Limb (tissue), 2 donors: ENCODE measurements at regions not wholly inside any gene's neighbourhood (a gene's known extent, or its start where the extent isn't known, plus 50 kb on each side); places are given as distances from the start of the nearest gene placed in this dataset.
"Not testable (repeated sequence)": the region's sequence is repeated elsewhere in the genome, so short reads cannot be mapped to it uniquely, and the experiment has no call there.

ENCODE experiments used
- DNase-seq, 2 donors: peaks; one replicate each; pipeline ENCODE4 v3.0.0-alpha.2; 2016; ENCODE audit errors: extremely low spot score in 2 of 2

DNA sequence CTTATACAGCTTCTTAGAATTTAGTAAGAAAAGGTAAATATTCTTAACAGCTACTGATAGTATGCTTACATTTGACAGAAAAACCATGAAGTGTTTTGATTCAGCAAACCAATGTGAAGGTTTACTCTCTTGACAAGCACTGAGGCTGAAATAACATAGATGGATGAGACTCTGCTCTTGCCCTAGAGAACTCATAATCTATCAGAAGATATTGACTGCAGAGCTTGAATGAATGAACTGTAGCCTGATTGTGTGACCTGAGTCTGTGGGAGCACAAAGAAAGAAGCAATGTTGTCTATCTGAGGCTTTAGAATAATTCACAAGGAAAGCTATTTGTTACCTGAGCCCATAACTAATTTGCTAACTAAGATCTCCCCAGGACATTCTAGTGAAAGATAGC is 1235.3 kb downstream of the OLFM4 start:
- DNase-seq = no peak

DNA sequence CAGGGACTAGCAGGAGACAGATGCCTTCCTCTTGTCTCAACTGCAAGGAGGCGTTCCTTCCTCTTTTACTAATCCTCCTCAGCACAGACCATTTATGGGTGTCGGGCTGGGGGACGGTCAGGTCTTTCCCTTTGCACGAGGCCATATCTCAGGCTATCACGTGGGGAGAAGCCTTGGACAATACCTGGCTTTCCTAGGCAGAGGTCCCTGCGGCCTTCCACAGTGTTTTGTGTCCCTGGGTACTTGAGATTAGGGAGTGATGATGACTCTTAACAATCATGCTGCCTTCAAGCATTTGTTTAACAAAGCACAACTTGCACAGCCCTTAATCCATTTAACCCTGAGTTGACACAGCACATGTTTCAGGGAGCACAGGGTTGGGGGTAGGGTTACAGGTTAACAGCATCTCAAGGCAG is 1238.6 kb downstream of the OLFM4 start:
- DNase-seq = not testable (repeated sequence)

DNA sequence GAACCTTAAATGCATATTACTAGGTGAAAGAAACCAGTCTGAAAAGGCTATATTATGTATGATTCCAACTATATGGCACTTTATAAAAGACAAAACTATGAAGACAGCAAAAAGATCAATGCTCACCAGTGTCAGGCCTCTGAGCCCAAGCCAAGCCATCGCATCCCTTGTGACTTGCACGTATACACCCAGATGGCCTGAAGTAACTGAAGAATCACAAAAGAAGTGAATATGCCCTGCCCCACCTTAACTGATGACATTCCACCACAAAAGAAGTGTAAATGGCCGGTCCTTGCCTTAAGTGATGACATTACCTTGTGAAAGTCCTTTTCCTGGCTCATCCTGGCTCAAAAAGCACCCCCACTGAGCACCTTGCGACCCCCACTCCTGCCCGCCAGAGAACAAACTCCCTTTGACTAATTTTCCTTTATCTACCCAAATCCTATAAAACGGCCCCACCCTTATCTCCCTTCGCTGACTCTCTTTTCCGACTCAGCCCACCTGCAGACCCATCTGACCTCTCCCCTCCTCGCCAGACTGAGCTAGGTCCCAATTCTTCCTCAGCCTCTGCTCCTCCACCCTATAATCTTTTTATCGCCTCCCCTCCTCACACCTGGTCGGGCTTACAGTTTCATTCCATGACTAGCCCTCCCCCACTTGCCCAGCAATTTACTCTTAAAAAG is 1239.5 kb downstream of the OLFM4 start:
- DNase-seq = not testable (repeated sequence)

DNA sequence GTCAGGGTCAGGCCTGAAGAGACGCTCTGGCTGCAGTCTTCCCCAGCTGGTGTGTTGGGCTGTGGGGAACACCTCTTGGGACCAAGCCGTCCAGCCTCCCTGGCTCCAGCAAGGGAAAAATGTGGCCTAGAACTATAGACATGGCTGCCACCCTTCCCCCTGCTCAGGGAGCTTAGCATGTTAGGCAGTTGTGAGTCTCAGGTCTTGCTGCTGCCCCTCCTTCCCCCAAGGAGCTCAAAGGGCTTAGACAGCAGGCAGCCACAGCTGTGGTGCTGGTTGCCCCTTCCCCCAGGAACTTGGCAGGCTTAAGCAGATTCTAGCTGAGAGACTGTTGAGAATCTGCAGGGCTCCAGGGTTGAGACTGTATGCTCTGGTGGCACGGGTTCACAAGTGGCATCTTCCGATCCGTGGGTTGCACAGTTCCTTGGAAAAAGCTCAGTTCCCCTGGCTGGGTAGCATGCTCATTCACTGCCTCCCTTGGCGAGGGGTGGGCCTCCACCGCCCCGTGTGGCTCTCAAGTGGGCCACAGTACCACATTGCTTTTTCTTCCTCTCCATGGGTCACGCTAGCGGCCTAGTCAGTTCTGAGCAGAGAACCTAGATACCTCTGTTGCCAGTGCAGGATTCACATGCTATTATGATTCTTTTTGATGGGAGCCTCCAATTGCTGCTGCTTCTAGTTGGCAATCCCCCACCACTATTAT is 1258.6 kb downstream of the OLFM4 start:
- DNase-seq = no peak

DNA sequence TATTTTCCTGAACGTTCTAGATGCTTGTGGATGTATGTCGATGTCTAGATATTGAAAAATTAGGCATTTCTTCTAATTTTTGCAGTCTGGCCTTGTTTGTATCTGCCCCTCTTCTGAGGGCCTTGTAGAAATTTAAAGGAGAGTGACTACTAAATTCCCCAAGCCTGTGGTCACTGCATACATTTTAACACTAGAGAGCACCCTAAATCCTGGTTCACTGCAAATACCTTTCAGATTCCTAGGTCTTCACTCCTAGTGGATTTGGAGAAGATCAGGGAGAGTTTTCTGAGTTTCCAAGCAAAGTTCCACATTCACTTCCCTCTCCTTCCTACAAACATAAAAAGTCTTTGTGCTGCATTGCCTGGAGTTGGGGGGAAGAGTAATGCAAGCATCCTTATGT is 1272.5 kb downstream of the OLFM4 start:
- no peak for DNase-seq

DNA sequence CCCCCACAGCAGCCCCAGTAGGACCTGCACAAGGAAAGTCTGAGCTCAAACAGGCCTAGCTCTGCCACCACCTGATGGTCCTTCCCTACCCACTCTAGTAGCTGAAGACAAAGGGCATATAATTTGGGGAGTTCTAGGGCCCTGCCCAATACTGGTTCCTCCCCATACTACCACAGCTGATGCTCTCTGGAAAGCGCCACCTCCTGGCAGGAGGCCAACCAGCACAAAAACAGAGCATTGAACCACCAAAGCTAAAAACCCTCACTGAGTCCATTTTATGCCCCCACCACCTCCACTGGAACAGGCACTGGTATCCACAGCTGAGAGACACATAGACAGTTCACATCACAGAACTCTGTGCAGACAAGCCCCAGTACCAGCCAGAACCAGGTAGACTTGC is 1276.8 kb downstream of the OLFM4 start:
- no peak for DNase-seq

DNA sequence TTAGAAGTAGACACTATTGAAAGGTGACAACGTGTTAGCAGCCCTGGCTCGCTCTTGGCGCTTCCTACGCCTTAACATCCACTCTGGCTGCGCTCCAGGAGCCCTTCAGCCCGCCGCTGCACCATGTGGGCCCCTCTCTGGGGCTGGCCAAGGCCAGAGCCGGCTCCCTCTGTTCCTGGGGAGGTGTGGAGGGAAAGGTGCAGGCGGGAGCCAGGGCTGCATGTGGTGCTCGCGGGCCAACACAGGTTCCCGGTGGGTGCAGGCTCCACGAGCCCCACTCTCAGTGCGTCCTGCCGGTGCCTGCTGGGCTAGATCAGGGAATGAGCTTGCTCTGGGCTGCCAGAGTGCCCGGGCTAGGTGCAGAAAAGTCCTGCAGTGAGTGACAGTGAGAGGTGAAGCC is 1284.3 kb downstream of the OLFM4 start:
- no peak for DNase-seq

DNA sequence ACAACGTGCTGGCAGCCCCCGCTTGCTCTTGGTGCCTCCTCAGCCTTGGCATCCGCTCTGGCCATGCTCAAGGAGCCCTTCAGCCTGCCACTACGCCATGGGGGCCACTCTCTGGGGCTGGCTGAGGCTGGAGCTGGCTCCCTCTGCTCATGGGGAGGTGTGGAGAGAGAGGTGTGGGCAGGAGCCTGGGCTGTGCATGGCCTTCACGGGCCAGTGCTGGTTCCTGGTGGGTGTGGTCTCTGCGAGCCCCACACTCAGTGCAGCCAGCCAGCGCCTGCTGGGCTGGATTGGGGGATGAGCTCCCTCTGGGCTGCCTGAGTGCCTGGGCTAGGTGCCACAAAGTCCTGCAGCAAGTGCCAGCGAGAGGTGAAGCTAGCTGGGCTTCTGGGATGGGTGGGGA is 1289.1 kb downstream of the OLFM4 start:
- DNase-seq = no peak

DNA sequence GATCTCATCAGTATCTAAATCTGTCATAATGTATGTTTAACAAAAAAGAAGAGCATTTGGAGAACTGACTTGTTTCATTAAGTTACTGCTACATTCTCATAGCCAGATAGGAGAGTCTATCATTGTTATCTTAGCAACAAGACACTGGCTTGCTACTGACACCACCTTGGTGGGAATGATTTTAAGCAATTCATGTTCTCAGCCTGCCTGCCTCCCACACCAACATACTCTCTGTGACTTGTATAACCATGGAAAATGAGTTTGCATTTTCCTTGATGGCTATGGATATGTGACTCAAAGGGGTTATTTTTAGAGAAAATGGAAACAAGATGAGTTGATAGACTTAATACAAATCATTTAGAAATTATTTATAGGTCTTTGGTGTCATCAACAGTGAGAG is 1308.9 kb downstream of the OLFM4 start:
- DNase-seq = no peak

DNA sequence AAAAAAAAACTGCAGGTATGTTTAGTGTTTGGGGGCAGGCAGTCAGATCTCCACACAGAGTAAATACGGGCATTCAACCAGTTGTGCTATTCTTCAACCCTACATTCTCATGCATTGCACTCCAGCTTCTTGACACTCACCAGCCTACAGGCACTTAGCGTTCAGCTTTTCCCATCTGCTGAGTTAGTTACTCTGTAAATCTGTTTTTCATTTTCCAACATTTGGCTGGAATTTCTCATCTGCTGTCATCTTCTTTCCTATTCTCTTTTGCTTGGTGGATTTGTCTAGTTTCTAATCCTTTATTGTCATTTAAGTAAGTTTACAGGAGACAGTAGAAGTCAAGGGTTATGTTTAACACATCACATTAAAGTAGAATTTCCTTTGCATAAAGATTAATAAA is 1318.9 kb downstream of the OLFM4 start:
- no peak for DNase-seq

DNA sequence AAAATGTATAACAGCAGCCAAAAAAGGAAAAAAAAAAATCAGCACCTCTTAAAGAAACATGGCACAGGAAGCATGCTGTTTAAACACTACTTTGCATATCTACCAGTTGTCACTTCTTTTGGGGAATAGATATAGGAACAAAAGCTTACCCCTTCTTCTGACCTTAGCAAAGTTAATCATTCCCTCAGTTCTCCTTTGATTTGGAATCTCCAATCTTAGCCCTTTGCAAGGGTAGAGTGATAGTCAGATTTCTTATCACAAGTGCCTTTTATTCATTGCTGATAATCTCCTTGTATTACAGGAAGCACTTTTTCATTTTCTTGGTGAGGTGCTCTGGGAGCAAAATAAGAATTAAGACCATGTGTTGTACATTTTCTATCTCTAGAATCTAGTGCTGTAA is 1327.6 kb downstream of the OLFM4 start:
- DNase-seq = no peak

DNA sequence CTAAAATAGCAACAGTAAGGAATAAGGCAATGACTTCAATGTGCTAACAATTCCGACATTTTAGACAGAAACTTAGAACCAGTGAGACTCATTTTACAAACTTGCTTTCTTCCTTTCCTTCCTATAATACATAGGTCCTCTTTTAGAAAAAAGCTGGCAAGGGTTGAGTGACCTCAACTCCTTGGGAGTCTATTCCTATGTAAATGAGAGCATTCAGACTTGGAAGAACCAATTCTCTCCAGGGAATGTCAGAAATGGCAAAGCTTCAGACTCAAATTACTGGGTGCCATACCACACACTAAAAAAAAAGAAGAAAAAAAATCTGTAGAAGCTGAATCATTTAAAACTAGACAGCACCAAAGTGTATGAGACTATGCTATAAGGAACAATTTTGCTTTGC is 1328.2 kb downstream of the OLFM4 start:
- no peak for DNase-seq

DNA sequence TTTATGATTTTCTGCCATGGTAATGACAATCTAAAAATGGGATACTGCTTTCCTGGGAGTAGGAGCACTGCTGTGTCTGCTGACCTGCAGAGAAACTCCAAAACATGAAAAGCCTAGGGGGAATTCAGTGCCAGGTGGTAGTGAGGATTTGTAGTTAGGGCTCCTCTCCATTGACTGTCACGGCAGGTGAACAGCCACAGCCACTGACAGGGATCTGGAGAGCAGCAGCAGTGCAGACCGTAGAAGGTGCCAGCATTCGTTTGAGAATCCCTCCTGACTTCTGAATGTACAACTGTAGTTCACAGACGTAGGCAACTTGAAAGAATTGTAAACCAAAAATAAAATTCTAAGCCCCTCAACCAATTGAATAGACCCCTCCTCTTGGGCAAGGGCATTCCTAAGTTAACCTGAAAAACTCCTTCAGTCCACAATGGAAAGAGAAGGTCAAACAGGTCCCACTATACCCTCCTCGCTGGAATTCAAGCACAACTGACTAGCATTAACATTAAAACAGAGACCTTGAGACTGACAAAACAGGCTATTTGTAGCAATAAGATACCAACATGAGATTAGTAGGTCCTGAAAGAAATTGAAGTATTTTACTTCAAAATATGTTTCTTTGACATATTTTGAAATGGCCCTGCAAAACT is 1328.8 kb downstream of the OLFM4 start:
- DNase-seq = no peak

DNA sequence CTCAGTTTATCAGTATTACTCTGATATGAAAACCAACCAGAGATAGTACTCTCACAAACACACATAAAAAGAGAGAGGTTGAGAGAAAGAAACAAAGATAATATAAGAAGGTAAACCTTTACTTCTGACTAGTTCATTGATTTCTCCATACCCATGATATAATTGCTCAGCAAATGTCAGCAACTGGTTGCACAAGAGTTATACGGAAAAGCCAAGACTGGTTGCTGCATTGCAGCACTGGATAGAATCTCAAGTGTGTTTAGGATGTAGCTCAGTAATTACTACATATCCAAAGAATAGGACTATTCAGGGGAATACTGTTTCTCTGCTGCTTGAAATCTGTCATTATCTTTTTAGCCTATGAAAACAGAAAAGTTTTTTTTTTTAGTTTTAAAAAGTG is 1332.8 kb downstream of the OLFM4 start:
- DNase-seq = no peak

DNA sequence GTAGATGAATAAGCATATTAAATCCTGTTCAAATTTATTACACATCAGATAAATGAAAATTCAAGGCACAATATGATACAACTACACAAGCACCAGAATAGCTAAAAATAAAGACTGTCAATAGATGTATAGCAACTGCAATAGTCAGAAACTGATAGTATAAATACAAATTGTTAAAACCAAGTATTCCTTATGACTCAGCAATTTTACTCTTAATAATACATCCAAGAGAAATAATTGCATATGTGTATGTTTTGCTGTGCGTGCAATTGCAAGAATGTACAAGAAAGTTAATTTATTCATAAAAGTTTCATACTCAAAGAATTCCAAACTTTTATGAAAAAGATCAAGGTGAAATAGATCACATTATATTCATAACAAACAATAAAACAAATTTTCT is 1338.1 kb downstream of the OLFM4 start:
- no peak for DNase-seq

DNA sequence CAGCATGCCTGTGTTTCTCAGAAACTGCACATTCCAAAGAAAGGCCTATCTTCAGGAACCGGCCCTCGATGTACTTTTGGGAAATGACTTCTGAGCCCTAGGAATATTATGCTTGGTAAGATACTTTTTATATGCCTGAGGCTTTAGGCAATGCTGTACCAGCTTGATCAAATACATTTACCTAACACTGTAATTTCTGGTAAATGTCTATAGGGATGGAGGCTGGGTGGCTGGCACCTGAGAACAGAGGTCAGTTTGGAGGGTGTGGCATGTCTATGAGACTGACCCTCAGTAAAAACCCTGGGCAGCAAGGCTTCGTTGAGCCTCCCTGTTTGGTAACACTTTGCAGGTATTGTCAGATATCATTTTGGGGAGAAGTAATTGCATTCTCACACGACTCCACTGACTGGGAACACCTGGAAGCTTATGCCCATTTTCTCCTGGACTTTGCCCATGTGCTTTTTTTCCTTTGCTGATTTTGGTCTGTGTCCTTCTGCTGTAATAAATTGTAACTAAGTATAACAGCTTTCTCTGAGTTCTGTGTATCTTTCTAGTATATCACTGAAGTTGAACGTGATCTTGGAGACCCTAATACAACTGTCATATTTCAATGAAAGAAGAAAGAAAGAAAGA is 1339.1 kb downstream of the OLFM4 start:
- no peak for DNase-seq

DNA sequence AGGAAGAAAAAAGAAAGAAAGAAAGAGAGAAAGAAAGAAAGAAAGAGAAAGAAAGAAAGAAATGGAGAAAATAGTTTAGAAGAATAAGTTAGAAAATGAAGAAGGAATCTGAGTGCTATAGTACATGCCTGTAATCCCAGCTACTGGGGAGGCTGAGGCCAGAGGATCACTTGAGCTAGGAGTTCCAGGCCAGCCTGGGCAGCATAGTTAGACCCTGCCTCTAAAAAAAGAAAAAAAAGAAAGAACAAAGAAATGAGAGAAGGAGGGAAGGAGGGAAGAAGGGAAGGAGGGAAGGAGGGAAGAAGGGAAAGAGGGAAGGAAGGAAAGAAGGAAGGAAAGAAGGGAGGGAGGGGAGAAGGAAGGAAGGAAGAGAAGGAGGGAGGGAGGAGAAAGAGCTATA is 1339.8 kb downstream of the OLFM4 start:
- DNase-seq = no peak

DNA sequence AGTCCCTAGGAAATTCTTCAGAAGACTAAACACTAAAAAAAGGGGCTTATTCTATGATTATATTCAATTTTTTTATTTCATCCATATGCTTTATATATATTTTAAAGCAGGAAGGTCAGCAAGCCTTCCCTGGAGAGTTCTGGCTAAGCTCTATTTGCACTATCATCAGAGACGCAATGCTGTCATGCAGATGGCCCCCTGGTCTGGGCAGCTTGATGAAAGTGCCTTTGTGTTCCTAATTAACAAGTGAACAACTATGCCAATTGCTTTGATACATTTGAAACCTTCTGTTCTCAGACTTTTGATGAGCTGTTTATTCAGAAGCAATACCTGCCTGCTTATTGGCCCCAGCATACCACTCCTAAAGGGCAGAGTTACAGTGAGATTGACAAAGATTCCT is 1344.6 kb downstream of the OLFM4 start:
- DNase-seq = no peak

DNA sequence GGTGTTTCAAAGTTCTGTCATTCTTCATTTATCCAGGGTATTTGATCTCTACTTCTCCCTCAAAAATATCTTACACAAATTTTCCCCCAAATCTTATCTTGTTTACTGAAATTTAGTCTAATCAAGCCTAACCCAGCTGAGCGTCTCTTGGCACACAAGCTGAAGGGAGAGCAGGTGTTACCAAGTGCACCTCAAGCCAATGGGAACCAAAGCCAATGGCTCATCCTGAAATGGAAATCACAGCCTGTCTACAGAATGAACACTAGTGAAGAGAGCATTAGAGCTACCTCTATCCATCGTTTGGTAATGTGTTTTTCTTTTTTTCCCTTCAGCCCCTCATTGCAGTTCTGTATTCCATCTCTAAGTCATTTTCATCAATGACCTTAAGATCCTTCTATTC is 1350.8 kb downstream of the OLFM4 start:
- no peak for DNase-seq

DNA sequence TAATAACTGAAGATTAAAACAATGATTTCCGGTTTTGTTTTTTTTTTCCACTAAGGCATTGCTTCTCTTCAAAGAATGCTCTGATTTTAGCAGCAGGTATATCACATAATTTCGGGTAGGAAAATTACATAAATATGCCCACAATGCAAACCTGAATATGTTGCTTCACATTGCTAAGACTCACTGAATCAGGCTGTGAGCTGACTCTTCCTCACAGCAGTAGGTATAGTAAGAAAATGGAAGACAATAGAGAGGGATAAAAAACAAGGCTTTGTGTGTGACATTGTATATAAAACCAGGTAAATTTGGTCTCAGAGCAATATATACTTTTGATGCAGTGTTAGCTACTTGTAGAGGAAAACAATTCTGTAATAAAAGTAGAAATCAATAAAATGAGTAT is 1355.0 kb downstream of the OLFM4 start:
- DNase-seq = no peak

DNA sequence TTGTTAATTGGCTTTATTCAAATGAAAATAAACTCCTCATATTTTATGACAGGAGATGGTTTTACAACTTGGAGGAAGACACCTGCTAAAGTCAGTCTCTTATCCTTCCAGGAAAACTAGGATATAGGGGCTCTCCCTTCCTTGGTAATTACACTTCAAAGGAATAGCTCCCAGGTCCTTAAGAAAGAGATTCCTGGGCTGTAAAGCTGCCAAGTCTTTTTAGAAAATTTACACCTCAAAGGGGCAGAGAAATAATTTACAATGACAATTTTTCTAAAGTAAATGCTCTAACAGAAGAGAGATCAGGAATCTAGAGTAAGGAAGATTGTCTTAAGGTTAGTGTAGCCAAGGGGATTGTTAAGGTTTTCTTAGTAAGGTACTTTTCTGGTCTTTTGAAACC is 1359.0 kb downstream of the OLFM4 start:
- DNase-seq = no peak

DNA sequence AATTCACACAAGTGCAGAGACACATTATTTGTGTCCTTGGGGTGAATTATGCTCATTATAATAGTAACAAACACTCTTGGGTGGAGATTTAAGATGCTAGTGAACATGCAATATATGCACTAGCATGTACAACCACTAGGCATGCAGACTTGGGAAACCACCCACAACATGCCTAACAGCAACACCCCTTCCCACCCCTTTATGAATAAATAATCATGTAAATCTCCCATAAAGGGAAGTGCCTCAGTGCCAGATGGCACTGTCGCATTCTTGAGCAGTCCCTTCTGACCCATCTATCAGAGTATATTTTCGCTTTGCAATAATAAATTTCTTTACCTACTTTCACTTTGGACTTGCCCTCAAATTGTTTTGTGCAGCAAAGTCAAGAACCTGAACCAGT is 1362.2 kb downstream of the OLFM4 start:
- no peak for DNase-seq
